ENCODE measurements at regions not wholly inside any gene's neighbourhood (a gene's known extent, or its start where the extent isn't known, plus 50 kb on each side); places are given as distances from the start of the nearest gene placed in this dataset.
"Not testable (repeated sequence)": the region's sequence is repeated elsewhere in the genome, so short reads cannot be mapped to it uniquely, and the experiment has no call there.

DNA sequence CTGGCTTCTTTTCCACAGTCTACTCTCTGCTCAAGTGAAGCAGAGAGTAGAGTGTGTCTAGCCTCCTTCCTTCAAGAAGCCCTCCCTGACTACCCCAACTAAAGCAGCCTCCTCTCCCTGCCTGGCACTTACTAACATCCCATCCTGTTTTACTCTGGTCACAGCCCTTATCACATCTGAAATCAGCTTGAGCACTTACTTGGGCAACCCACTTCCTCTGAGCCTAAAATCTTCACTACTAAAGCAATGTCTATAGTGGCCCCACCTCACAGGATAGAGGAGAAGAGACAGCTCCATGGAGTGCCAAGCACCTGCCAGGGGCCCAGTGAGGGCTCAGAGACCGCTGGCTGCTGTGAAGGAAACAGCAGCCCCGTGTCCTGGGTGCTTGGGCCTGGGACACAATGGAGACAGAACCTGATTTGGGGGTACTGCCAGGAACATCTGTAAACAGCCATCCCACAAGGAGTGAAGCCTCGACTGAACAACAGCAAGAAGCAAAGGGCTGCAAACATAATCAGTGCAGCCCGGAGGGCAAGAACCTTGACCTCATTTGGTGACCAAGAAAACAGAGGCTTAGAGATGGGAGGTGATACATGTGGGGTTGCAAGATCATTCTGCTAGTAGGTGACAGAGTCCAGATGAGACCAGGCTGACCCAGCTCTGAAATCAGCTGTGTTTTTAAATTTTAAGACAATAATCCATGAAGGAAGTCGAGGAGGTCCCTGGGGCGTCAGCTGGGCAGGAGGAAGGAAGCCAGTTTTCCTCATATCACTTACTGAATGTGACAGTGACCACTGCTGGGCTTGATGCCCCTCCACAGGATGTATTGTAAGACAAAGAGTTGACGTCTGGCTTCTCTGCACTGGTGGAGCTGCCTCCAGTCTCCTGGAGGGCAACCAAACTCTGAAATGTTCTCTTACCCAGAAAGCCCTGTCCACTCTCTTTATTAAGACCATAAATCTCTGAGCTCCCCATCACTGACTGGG is 710.6 kb downstream of the MATN1 start:
- no peak for DNase-seq (ENCODE audit: low spot score in 2 of 2)
- FAIRE-seq, result no peak

DNA sequence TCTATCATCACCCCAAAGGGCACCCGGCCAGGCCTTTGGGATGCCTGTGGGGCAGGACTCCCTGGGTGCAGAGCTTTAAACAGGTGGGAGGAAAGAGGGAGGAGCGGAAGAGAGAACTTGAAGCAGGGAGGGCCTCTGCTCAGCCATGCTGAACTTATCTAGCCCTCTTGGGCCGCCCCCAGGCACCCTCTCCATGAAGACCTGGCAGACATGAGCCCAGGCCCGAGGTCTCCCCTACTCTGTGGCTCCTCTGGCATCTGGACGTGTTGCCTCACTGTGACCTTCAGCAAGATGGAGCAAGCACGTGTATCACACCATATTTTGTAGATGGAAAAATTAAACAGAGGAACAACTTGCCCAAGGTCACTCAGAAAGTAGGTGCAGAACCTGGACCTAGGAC is 711.4 kb downstream of the MATN1 start:
- DNase-seq (ENCODE audit: low spot score in 2 of 2), result no peak
- FAIRE-seq, result no peak

DNA sequence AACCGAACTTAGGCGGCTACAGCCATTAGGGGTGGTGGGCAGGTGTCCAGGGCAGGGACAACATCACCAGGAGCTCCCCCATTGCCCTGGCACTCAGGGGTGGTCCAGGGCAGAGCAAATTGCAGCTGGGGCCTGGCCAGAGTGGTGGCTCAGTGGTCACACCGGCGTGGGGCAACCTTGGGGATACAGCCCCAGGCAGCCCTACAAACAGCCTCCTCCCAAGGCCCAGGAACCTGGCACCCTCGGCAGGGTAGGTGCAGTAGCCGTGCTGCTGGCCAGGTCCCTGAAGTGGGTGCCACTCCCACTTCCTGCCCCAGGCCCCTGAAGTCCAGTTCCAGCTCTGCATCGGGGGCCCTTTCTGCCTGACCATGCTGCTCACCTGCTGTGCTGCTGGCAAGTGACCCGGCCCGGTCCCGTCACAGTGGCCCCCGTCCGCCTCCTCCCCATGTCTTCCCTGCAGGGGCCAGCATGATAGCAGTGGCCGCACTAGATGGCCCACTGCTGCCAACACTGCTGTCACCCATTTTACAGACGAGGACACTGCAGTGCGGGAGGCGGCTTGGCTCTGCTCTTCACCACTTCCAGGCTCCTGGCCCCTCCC is 712.8 kb downstream of the MATN1 start:
- FAIRE-seq (no peak), DNase-seq (ENCODE audit: low spot score in 2 of 2) (no peak)

DNA sequence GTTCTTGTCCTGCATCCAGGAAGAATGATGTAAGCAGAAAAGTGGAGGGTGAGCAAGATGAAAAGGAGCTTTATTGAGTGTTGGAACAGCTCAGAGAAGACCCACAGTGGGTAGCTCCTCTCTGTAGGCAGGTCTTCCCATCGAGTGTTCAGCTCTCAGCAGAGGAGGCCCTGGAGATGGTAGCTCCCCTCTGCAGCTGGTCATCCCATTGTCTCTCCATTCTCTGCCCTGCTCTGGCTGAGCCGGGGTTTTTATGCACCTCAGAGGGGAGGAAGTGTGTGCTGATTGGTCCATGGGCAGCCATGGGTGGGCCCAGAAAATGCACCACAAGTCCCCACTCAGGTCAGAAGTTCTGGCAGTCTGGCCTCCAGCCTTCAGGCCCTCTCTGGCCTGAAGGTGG is 713.7 kb downstream of the MATN1 start:
- no peak for DNase-seq (ENCODE audit: low spot score in 2 of 2)
- no peak for FAIRE-seq

DNA sequence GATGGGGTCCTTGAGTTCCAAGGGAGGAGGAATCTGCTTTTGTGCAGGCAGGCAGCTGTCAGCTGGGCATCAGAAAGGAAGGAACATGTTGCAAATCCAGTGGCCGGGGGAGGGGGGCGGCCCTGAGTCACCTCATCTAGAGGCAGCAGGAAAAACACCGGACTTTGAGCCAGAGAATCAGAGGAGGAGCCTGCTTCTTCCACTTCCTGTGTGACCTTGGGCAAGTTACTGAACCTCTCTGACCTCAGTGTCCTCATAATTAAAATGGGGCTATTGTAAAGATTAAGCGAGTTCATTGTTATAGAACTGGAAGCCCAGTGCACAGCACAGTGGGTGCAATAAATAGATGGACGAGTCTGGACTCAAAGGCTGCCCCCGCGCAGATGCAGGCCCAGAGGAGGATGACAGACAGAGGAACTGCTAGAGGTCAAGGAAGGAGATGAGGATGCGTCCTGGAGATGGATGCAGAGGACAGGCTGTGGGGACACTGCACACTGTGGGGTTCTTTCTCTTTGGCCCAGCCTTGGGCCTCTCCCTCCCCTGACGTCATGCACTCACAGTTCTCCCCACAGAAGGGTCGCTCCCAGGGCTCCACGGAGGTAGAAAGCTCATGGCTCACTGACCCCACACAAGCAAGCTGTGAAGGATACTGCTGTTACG is 714.3 kb downstream of the MATN1 start:
- DNase-seq (ENCODE audit: low spot score in 2 of 2), result no peak

DNA sequence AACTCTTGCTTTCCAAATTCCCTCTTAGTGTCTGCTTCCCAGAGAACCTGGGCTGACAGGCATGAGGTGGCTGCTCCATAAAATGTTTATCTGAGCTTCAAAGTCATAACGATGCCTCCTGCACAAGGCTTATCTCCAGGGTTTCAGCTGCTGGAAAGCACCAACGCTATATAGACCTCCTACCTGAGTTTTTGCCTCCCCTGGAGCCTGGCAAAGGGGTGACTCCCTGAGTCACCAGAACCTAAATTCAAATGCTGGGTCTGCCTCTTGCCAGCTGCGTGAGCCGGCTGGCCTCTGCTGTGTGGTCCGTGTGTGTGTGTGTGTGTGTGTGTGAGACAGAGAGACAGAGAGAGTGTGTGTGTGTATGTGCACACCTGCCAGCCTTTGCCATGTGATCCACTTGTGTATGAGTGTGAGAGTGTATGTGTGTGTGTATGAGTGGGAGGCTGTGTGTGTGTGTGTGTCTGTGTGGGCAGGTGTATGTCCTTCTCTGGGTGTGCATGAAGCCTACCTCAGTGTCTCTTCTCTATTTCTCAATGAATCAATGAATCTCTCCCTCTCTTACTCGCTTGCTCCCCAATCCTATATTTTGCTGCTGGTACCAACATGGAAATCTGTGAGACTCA is 714.9 kb downstream of the MATN1 start:
- DNase-seq (ENCODE audit: low spot score in 2 of 2) (peak in 1 of 2 donors; percentile 25), FAIRE-seq (no peak)

More for the DNA sequence above, 714.3 kb downstream of the MATN1 start:
- FAIRE-seq, result no peak

DNA sequence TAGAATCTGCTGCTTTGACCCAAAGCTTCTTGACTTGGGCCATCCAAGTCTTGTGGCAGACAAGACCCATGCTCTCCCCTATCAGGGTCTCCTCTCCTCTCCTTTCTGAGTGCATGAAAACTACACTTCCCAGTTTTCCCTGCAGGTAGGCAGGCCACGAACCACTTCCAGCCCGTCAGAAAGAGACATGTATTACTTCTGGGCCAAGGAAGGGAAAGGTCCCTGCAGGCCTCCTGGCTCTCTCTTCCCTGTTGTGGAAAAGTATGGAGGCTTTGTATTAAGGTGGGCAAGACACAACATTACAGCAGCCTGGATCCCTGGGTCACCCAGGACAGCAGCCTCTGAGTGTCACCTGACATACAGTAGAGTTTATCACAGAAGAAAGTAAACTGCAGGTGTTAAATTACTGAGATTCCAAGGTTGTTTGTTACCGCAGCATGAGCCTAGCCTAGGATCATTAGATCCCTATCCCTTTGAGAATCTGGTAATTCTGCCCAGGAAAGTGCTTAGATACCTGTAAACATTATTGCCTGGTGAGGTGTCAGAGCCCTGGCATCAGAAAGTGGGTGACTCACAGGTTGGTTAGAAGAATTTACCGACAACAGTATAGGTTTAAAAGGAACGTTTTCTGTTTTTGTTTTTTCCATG is 717.3 kb downstream of the MATN1 start:
- no peak for DNase-seq (ENCODE audit: low spot score in 2 of 2)
- no peak for FAIRE-seq

DNA sequence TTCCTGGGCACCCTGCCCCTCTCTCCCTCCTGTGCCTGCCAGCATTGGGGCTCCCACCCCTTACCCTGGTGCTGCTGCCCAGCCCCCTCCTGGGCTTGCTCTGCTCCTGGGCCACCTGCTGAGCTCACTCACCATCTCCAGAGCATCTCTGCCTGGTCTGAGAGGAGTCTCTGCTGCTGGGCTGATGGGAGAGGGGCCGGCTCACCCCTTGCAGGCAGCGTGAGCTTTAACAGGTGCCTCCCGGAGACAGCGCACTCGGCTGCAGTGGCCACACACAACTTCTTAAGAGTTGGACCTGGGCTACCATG is 721.7 kb downstream of the MATN1 start:
- FAIRE-seq (no peak), DNase-seq (ENCODE audit: low spot score in 2 of 2) (no peak)

DNA sequence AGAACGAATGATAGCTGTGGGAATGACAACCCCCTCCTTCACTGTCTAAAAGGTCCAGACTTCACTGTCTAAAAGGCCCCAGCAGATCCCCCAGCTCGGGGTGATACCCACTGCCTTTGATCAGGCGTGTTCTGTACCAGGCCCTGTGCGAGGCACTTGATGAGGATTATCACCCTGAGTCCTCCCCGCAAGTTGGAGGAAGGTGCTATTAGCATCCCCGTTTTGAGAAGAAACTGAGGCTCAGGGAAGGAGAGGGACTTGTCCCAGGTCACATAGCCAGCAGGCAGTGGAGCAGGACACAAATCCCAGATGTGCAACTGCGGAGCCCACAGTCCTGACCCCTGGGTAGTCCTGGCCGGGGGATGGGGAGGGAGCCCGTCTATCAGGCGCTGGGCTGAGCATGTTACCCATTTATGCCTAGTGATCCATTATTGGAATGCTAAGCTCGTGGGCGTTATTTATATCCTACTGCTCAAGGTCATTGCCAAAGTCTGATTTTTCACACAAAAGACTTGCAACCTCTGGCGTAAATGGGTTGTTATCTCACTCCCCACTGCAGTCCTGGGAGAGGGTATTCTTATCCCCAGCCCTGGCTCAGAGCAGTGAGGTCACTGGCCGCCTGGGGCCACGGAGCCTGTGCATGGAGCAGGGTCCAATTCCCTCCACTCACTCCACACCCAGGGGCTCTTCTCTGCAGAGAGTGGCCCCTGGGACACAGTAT is 722.2 kb downstream of the MATN1 start:
- no peak for FAIRE-seq
- DNase-seq (ENCODE audit: low spot score in 2 of 2), result no peak

DNA sequence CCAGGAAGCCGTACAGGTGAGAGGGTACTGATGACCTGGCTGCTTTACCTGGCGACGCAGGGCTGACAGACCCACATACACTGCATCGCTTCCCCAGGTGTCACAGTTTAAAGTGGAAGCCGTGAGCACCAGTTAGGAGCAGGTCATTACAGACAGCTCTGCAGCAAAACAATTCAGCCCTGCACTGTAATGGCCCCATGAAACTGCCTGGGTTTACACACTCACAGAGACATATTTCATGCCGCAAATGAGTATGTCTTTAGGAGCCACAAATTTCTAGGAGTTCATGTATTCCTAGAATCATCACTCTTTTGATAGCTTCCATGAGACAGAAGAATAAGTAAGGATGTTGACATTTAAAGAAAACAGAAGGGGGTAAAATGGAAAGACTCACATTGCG is 723.1 kb downstream of the MATN1 start:
- FAIRE-seq (no peak), DNase-seq (ENCODE audit: low spot score in 2 of 2) (no peak)

DNA sequence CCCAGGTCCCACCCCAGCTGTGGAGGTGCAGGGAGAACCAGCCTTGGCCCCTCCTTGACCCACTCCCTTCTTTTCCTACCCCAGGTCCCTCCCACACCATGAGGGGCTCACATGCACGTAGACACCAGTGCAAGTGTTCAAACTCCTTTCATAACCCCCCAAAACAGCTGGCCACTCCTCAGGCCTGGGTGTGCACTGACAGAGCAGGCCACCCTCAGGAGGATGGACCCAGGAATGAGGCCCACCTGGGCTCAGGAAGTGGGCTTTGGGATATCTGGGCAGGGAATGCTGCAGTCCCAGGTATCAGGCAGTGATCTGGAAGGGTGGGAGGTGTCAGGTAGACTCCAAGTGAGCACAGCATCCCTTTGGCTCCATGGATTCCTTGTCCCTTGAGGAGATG is 723.8 kb downstream of the MATN1 start:
- FAIRE-seq, result no peak

DNA sequence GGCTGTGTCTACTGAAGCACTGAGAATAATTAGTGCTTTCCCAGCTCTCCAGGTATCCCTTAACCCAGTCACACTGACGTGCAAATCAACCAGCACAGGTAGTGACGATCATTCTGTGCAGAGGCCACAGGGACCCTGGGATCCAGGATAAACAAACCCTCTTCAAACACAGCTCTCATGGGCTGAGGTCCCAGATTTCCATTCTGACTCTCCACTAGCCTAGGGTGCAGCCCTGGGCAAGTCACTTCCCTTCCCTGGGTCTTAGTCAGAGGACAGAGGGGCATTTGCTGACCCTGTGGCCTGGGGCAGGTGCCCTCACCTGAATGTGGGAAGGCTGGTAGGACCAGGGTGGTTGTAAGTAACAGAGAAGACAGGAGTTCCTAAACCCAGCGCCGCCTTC is 724.7 kb downstream of the MATN1 start:
- FAIRE-seq (no peak), DNase-seq (ENCODE audit: low spot score in 2 of 2) (no peak)

More for the DNA sequence above, 723.8 kb downstream of the MATN1 start:
- DNase-seq (ENCODE audit: low spot score in 2 of 2), result no peak

DNA sequence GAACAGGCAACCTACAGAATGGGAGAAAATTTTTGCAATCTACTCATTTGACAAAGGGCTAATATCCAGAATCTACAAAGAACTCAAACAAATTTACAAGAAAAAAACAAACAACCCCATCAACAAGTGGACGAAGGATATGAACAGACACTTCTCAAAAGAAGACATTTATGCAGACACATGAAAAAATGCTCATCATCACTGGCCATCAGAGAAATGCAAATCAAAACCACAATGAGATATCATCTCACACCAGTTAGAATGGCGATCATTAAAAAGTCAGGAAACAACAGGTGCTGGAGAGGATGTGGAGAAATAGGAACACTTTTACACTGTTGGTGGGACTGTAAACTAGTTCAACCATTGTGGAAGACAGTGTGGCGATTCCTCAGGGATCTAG is 725.6 kb downstream of the MATN1 start:
- not testable (repeated sequence) for FAIRE-seq; DNase-seq (ENCODE audit: low spot score in 2 of 2)

DNA sequence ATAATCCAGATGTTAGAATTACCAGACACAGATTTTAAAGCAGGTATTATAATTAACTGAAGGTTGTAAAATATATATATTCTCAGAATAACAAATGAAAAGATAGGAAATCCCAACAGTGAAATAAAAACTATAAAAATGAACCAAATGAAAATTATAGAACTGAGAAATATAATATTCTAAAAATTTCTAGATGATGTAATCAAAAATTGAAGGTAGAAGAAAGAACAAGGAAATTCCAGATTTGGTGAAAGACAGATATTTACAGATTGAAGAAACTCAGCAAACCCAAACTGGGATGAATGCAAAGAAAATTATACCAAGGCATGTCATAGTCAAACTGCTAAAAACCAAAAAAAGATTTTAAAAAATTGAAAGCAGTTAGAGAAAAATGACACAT is 729.4 kb downstream of the MATN1 start:
- FAIRE-seq (peak; percentile 28), DNase-seq (ENCODE audit: low spot score in 2 of 2) (no peak)

DNA sequence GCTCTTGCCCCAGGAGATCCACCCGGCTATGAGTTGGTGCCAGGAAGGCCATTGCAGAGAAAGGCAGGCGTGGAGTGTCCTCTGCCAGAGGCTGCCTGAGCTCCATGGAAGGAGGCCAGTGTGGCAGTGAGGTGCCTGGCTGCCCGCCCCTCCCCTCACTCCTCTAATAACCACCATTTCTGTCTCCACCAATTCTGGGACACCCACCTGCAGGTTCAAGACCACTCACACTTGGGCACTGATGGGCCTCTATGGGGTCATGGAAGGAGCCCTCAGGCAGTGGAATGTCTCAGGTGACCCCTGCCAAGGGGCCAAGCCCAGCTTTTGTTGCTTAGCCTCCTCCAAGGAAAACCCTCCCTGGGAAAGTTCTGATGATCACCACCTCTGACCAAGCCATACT is 731.6 kb downstream of the MATN1 start:
- FAIRE-seq (no peak), DNase-seq (ENCODE audit: low spot score in 2 of 2) (no peak)

DNA sequence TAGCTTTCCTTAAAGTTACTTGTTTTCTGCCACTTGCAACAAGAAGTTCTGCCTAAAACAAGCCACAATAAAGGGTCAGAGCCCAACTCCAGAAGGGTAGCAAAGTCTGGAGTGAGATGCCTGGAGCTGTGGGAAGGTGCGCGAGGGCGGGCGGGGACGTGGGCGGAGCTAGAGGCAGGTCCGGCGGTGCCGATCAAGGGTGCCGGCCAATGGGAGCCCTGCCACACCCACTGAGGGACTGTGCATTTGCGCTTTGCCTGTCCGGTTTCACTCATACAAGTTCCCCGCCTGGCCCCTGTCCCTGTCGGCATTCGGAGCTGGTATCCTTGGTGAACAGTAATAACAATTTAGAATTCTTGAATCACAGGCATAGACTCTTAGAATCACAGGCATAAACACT is 732.4 kb downstream of the MATN1 start:
- DNase-seq (ENCODE audit: low spot score in 2 of 2), result no peak
- no peak for FAIRE-seq

DNA sequence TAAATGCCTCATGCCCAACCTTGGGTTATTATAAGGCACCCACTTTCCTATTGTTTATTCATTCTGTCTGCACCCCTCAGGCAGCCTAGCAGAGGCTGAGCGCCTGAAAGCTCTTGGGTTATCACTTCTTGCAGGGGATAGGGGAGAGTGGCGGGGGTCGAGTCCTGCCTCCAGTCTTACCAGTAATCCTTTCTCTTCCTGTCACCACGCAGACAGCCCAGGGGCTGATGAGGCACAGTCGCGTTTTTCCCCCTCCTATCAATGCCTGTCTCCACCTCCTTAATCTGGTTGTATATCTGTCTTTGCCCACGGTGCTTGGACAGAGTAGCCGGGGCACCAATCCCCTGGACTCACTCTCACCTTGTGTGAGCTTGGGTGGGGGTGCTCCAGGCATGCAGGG is 733.1 kb downstream of the MATN1 start:
- DNase-seq (ENCODE audit: low spot score in 2 of 2) (no peak), FAIRE-seq (no peak)

DNA sequence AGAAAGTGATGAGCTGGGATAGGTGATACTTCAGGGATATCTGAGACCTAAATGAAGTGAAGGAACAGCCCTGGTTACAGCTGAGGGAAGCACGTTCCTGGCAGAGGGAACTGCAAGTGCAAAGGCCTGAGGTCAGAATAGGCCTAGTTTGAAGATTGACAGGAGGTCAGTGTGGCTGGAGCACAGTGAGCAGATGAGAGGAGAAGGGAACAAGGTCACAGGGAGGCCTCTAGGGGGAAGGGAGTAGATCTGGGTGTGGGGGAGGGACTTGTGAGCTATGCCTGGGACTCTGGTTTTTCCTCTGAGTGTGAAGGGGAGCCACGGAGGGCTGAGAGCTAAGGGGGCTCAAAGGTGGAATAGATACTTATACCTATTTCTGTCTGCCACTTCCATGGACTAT is 736.4 kb downstream of the MATN1 start:
- FAIRE-seq (no peak), DNase-seq (ENCODE audit: low spot score in 2 of 2) (no peak)

DNA sequence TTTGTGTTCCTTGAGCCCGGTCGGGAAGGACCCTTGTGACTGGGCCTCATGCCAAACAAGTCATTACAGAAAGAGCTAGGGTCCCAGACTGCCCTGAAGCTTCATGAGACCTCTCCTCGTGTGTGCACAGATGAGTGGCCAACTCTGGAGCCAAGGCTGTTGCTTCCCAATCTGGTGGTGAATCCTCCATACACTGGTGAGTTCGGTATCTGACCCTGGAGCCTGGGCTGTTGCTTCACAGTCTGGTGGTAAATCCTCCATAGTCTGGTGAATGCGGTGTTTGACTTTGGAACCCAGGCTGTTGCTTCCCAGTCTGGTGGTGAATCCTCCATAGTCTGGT is 737.8 kb downstream of the MATN1 start:
- FAIRE-seq (no peak), DNase-seq (ENCODE audit: low spot score in 2 of 2) (no peak)

All from frontal cortex (tissue), 3 donors.